OCI-LY7 (cell line): ENCODE measurements at regions not wholly inside any gene's neighbourhood (a gene's known extent, or its start where the extent isn't known, plus 50 kb on each side); places are given as distances from the start of the nearest gene placed in this dataset.

Experiments used
- BruUV-seq: library from RNA; stranded (reverse); fragments of 400-500 nt; replicated peaks from 2 replicates; lab custom pipeline; 2021; lab: Mats Ljungman, UMichigan
- CTCF ChIA-PET: fragments of 300-600 bp; sonication (Branson Sonifier 250); formaldehyde crosslinking; loops from one replicate; lab custom pipeline; 2022; ENCODE audit warnings: antibody characterized with exemption; ENCODE audit not compliant: unreplicated experiment; lab: Charles Lee
- POLR2A ChIA-PET: fragments of 300-600 bp; sonication (Branson Sonifier 250); formaldehyde crosslinking; loops from one replicate; lab custom pipeline; 2022; ENCODE audit warnings: antibody characterized with exemption; lab: Charles Lee
- DNase-seq: peaks from one replicate; pipeline ENCODE4 v3.0.0-alpha.2; 2015; ENCODE audit warnings: low spot score
- H2AFZ ChIP-seq: fragments of 200-600 bp; sonication (generic), shearing (Covaris generic); 2 replicates; pipeline ENCODE4 v1.6.1; 2014; ENCODE audit warnings: mild to moderate bottlenecking, antibody characterized with exemption, low read length, moderate library complexity
- H3K27ac ChIP-seq: fragments of 200-600 bp; sonication (generic); 2 replicates; pipeline ENCODE4 v1.5.1; 2014; ENCODE audit warnings: mixed run types, low read depth, mild to moderate bottlenecking, moderate library complexity, low read length, inconsistent platforms; ENCODE audit not compliant: poor library complexity, severe bottlenecking
- H3K36me3 ChIP-seq: fragments of 200-600 bp; sonication (generic); 2 replicates; pipeline ENCODE4 v1.6.1; 2014; ENCODE audit warnings: mild to moderate bottlenecking, antibody characterized with exemption, low read length, moderate library complexity, mixed read lengths; ENCODE audit not compliant: insufficient read depth
- H3K4me1 ChIP-seq: fragments of 200-600 bp; sonication (generic); 2 replicates; pipeline ENCODE4 v1.5.1; 2014; ENCODE audit warnings: mild to moderate bottlenecking, low read length; ENCODE audit not compliant: insufficient read depth, poor library complexity, severe bottlenecking
- H3K4me2 ChIP-seq: fragments of 200-600 bp; sonication (generic); 2 replicates; pipeline ENCODE4 v1.6.1; 2014; ENCODE audit warnings: mild to moderate bottlenecking, low read length
- H3K4me3 ChIP-seq: fragments of 200-600 bp; sonication (generic); 2 replicates; pipeline ENCODE4 v1.5.1; 2014; ENCODE audit warnings: mild to moderate bottlenecking, low read depth, low read length; ENCODE audit not compliant: poor library complexity, severe bottlenecking
- H3K79me2 ChIP-seq: fragments of 200-600 bp; sonication (generic); 2 replicates; pipeline ENCODE4 v1.6.1; 2016; ENCODE audit warnings: low read depth, mild to moderate bottlenecking, low read length, moderate library complexity, mixed read lengths; ENCODE audit not compliant: insufficient read depth
- H3K9me2 ChIP-seq: fragments of 200-600 bp; sonication (generic); 2 replicates; pipeline ENCODE4 v1.6.1; 2016; ENCODE audit warnings: mild to moderate bottlenecking, low read length, mixed read lengths; ENCODE audit not compliant: insufficient read depth
- H3K9me3 ChIP-seq: fragments of 200-600 bp; sonication (generic); 2 replicates; pipeline ENCODE4 v1.6.1; 2014; ENCODE audit warnings: mild to moderate bottlenecking, mixed run types, low read length, mixed read lengths
- H4K20me1 ChIP-seq: fragments of 200-600 bp; sonication (generic); 2 replicates; pipeline ENCODE4 v1.6.1; 2014; ENCODE audit warnings: mild to moderate bottlenecking, antibody characterized with exemption, low read length, moderate library complexity, mixed read lengths; ENCODE audit not compliant: insufficient read depth
- CTCF ChIP-seq: fragments of 200-600 bp; sonication (generic); conservative IDR thresholded peaks from 2 replicates; pipeline ENCODE4 v1.5.1; 2014; ENCODE audit warnings: mild to moderate bottlenecking, antibody characterized with exemption, low read length, moderate library complexity, mixed read lengths
- EZH2phosphoT487 ChIP-seq: fragments of 200-600 bp; sonication (generic); IDR thresholded peaks from 2 replicates; pipeline ENCODE4 v1.6.1; 2018; ENCODE audit warnings: low read depth, borderline replicate concordance, mild to moderate bottlenecking, mixed run types, antibody characterized with exemption, low read length, moderate library complexity, mixed read lengths
- intact Hi-C: fragments of 100-400 bp; cut with micrococcal nuclease; formaldehyde crosslinking; loops from one replicate; pipeline ENCODE4 v1.10.0; 2022; ENCODE audit not compliant: unreplicated experiment

DNA sequence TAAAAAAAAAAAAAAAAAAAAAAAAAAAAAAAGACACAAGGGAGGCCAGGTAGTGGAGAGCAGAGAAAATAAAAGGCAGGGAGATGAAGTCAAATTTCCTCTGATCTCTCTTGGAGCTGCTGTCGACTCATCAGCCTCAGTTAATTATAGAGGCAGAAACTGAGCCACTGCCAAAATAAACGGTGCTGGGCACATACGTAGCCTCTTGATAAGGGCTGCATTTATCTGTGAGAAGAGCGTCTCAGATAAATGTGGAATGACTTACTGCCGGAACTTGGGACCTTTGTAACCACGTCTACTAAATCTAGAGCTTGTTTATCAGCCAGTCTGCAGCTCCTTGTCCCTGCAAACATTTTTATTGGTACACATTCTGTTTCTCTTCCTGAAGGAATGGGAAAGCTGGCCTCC is 162.3 kb downstream of the BAMBI start:
- H3K9me2 ChIP-seq, result no peaks in the 10 kb centered on the region
- no peaks in the 10 kb centered on the region for H3K36me3 ChIP-seq
- intact Hi-C loops, result no loop called here
- no peaks in the 10 kb centered on the region for H3K9me3 ChIP-seq
- no peak for DNase-seq
- H3K27ac ChIP-seq, result no peak overlapping the region
- BruUV-seq, result no TSS peak
- H3K4me2 ChIP-seq, result no peak overlapping the region
- TF ChIP-seq EZH2phosphoT487 (no peak), CTCF (no peak)
- H3K79me2 ChIP-seq, result no peaks in the 10 kb centered on the region
- no peaks in the 10 kb centered on the region for H3K4me1 ChIP-seq
- POLR2A ChIA-PET, result interaction anchor here (0.7 kb wide), 1 partner anchor 236 kb away, joined by 3 read pairs; no protein-coding TSS in a partner anchor
- CTCF ChIA-PET, result no interaction called here
- H4K20me1 ChIP-seq, result no peaks in the 10 kb centered on the region
- H2AFZ ChIP-seq, result no peak overlapping the region
- H3K4me3 ChIP-seq, result no peak overlapping the region

DNA sequence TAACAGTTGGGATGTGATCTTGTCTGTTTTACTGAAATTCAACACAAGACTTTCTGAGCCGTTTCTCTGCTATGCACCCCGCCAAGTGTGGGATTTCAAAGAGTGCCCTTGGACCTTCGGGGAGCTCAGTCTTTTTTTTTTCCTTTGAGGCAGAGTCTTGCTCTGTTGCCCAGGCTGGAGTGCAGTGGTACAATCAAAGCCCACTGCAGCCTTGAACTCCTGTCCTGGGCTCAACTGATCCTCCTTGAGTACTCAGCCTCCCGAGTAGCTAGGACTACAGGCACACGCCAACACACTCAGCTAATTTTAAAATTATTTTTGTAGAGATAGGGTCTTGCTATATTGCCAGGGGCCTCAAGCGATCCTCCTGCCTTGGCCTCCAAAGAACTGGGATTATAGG is 162.9 kb downstream of the BAMBI start:
- Histone ChIP-seq H3K4me3 (no peak overlapping the region), H3K27ac (no peak overlapping the region), H4K20me1 (no peaks in the 10 kb centered on the region), H3K9me3 (no peaks in the 10 kb centered on the region), H3K9me2 (no peaks in the 10 kb centered on the region), H3K79me2 (no peaks in the 10 kb centered on the region), H3K36me3 (no peaks in the 10 kb centered on the region), H2AFZ (no peak overlapping the region), H3K4me2 (no peak overlapping the region), H3K4me1 (no peaks in the 10 kb centered on the region)
- ChIA-PET POLR2A (no interaction called here), CTCF (no interaction called here)
- intact Hi-C loops, result no loop called here
- no TSS peak for BruUV-seq
- TF ChIP-seq CTCF (no peak), EZH2phosphoT487 (no peak)
- DNase-seq, result no peak

DNA sequence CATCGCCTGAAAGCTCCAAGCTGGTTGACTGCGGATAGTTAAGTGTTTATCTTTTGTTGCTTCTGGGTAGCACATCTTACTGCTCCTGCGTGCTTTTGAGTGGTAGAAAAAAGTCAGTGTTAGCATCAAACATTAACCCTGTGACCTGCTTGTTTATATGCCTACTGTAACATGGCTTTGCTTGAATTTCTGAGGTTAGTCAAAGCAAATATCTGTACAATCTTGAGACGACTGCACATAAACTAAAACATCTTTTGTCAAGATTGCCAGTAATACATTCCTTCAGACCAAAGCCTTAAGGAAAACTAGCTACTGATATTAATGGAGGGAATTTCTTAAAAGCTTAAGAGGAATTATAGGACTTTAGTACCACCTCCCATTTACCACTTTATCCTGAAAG is 163.7 kb downstream of the BAMBI start:
- Histone ChIP-seq H3K9me2 (no peaks in the 10 kb centered on the region), H3K4me1 (no peaks in the 10 kb centered on the region), H3K4me3 (no peak overlapping the region), H2AFZ (no peak overlapping the region), H3K27ac (no peak overlapping the region), H3K36me3 (no peaks in the 10 kb centered on the region), H4K20me1 (no peaks in the 10 kb centered on the region), H3K9me3 (no peaks in the 10 kb centered on the region), H3K4me2 (no peak overlapping the region), H3K79me2 (no peaks in the 10 kb centered on the region)
- BruUV-seq, result no TSS peak
- DNase-seq, result no peak
- POLR2A ChIA-PET, result no interaction called here
- CTCF ChIA-PET, result no interaction called here
- intact Hi-C loops, result no loop called here
- no peak for TF ChIP-seq CTCF
- no peak for TF ChIP-seq EZH2phosphoT487
